Trophoblast cell (in vitro differentiated cells and primary cell): ENCODE measurements at regions not wholly inside any gene's neighbourhood (a gene's known extent, or its start where the extent isn't known, plus 50 kb on each side); places are given as distances from the start of the nearest gene placed in this dataset.

Source experiments
- DNase-seq, 2 donors: peaks; one replicate each; pipeline ENCODE4 v3.0.0-alpha.2; 2016
- H2AFZ ChIP-seq: 2 replicates; pipeline ENCODE4 v1.6.1; 2013; ENCODE audit warnings: low read length, moderate library complexity, mild to moderate bottlenecking; ENCODE audit not compliant: insufficient read depth, poor library complexity
- H2AK5ac ChIP-seq: 2 replicates; pipeline ENCODE4 v1.6.1; 2013; ENCODE audit warnings: mild to moderate bottlenecking, low read length
- H2BK120ac ChIP-seq: 2 replicates; pipeline ENCODE4 v1.6.1; 2013; ENCODE audit warnings: low read length, mild to moderate bottlenecking, moderate library complexity; ENCODE audit not compliant: insufficient read depth, poor library complexity
- H2BK12ac ChIP-seq: 2 replicates; pipeline ENCODE4 v1.6.1; 2013; ENCODE audit warnings: mild to moderate bottlenecking, low read length, moderate library complexity
- H2BK5ac ChIP-seq: 2 replicates; pipeline ENCODE4 v1.6.1; 2013; ENCODE audit warnings: low read length, low read depth, moderate library complexity, mild to moderate bottlenecking; ENCODE audit not compliant: poor library complexity
- H3K14ac ChIP-seq: 2 replicates; pipeline ENCODE4 v1.6.1; 2013; ENCODE audit warnings: mild to moderate bottlenecking, low read length
- H3K18ac ChIP-seq: 2 replicates; pipeline ENCODE4 v1.6.1; 2013; ENCODE audit warnings: mild to moderate bottlenecking, low read length
- H3K23ac ChIP-seq: 2 replicates; pipeline ENCODE4 v1.6.1; 2013; ENCODE audit warnings: low read length
- H3K27ac ChIP-seq: 2 replicates; pipeline ENCODE4 v1.5.1; 2013; ENCODE audit warnings: low read depth, mild to moderate bottlenecking, inconsistent platforms, low read length, moderate library complexity
- H3K27me3 ChIP-seq: 2 replicates; pipeline ENCODE4 v1.6.1; 2013; ENCODE audit warnings: inconsistent platforms, mild to moderate bottlenecking, low read length, moderate library complexity; ENCODE audit not compliant: insufficient read depth
- H3K36me3 ChIP-seq, 2 experiments: 1 replicate in 1 of 2; 2 replicates in 1 of 2; pipeline ENCODE4 v1.6.1; 2013; ENCODE audit warnings: low read length in 2 of 2, mild to moderate bottlenecking in 2 of 2, moderate library complexity in 1 of 2; ENCODE audit not compliant: insufficient read depth in 2 of 2, control insufficient read depth in 1 of 2
- H3K4ac ChIP-seq: 2 replicates; pipeline ENCODE4 v1.6.1; 2013; ENCODE audit warnings: low read depth, mild to moderate bottlenecking, low read length, moderate library complexity
- H3K4me1 ChIP-seq, 2 experiments: 1 replicate in 1 of 2; 2 replicates in 1 of 2; pipeline ENCODE4 v1.6.1; 2013; ENCODE audit warnings: low read length in 2 of 2, mild to moderate bottlenecking in 2 of 2, moderate library complexity in 1 of 2; ENCODE audit not compliant: insufficient read depth in 2 of 2, control insufficient read depth in 1 of 2
- H3K4me2 ChIP-seq: 2 replicates; pipeline ENCODE4 v1.6.1; 2013; ENCODE audit warnings: inconsistent platforms, mild to moderate bottlenecking, low read length, moderate library complexity
- H3K4me3 ChIP-seq: 2 replicates; pipeline ENCODE4 v1.5.1; 2013; ENCODE audit warnings: mild to moderate bottlenecking, low read depth, low read length, inconsistent platforms
- H3K79me1 ChIP-seq: one replicate; pipeline ENCODE4 v1.6.1; 2013; ENCODE audit warnings: low read length
- H3K79me2 ChIP-seq: 2 replicates; pipeline ENCODE4 v1.6.1; 2013; ENCODE audit warnings: low read length, mild to moderate bottlenecking; ENCODE audit not compliant: control insufficient read depth, insufficient read depth, poor library complexity
- H3K9ac ChIP-seq: 2 replicates; pipeline ENCODE4 v1.6.1; 2013; ENCODE audit warnings: mild to moderate bottlenecking, low read length
- H3K9me3 ChIP-seq: 2 replicates; pipeline ENCODE4 v1.6.1; 2013; ENCODE audit warnings: low read depth, mild to moderate bottlenecking, control low read depth, inconsistent platforms, low read length; ENCODE audit not compliant: insufficient read depth
- H4K12ac ChIP-seq: 2 replicates; pipeline ENCODE4 v1.6.1; 2013; ENCODE audit warnings: low read depth, mild to moderate bottlenecking, low read length, moderate library complexity
- H4K8ac ChIP-seq: 2 replicates; pipeline ENCODE4 v1.6.1; 2013; ENCODE audit warnings: low read depth, mild to moderate bottlenecking, low read length, moderate library complexity
- H4K91ac ChIP-seq: one replicate; pipeline ENCODE4 v1.6.1; 2013; ENCODE audit warnings: low read depth, mild to moderate bottlenecking, low read length, moderate library complexity
- WGBS: extraction: QIAGEN DNeasy Blood & Tissue Kit; methylation state at CpG from one replicate; pipeline ENCODE4 v1.1.7; 2013; ENCODE audit warnings: missing lambda C conversion rate; ENCODE audit not compliant: insufficient read length, insufficient coverage; ENCODE audit errors: extremely low coverage; 5-methylcytosine and 5-hydroxymethylcytosine counted together

DNA sequence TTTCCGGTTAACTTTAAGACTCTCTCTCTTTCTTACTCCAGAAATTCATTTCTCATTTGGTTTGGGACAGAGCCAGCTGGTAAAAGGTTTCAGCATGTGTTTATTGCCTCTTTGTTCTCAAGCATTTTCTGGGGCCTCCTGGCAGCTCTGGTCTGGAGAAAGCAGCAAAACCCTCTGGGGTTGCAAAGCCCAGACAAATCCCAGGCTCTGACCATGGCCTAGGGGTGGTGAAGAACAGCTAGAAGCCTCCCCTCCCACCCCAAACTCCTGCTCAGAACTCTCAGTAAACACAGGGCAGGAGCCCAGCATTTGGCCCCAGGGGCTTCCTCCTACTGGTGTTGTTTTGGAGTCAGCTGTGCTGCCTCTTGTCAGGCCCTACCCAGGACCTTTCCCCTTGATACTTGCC is 124.2 kb upstream of the SERP2 start:
- Histone ChIP-seq H2AK5ac (no peak overlapping the region), H2BK120ac (no peak overlapping the region), H3K27ac (peak overlapping the region; percentile 8), H3K79me1 (peaks cover 8% of the 10 kb centered on the region), H3K36me3 (no peaks in the 10 kb centered on the region), H3K18ac (no peak overlapping the region), H3K9me3 (no peaks in the 10 kb centered on the region), H2BK5ac (no peak overlapping the region), H3K14ac (no peak overlapping the region), H3K4me1 (peaks cover 7 to 10% of the 10 kb centered on the region in 2 experiments), H2AFZ (no peak overlapping the region), H2BK12ac (no peak overlapping the region), H3K4me2 (no peak overlapping the region), H4K8ac (no peak overlapping the region), H3K23ac (no peak overlapping the region), H3K79me2 (no peaks in the 10 kb centered on the region), H3K9ac (no peak overlapping the region), H3K4me3 (no peak overlapping the region), H3K27me3 (no peaks in the 10 kb centered on the region), H4K12ac (no peak overlapping the region), H4K91ac (no peak overlapping the region), H3K4ac (no peak overlapping the region)
- no CpG with 5 or more reads among the region's 1 CpG for WGBS
- peak in 1 of 2 donors; percentile 14 for DNase-seq

DNA sequence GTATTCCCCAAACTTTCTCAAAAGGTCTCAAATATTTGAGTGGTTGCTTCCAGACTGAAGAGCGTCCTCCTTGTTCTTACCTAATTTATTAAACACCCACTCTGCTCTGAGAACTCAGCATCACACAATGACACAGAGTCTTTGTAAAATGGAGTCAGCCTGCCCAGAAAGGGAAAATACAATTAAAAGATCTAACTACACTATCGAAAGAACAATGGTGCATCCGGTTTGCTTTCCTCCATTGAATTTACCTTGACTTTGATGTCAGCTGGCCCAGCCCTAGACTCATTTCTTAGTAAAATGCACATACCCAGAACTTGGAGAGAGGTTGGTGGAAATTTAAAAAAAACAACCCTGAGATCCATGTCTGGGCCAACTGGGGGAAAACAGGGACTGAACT is 120.7 kb upstream of the SERP2 start:
- Histone ChIP-seq H3K9me3 (no peaks in the 10 kb centered on the region), H3K27me3 (no peaks in the 10 kb centered on the region), H3K4me3 (no peak overlapping the region), H3K27ac (no peak overlapping the region), H4K12ac (no peak overlapping the region), H3K4me1 (peaks cover 9% of the 10 kb centered on the region in 2 experiments), H3K36me3 (no peaks in the 10 kb centered on the region), H4K91ac (no peak overlapping the region), H2BK120ac (no peak overlapping the region), H3K4ac (no peak overlapping the region), H3K9ac (no peak overlapping the region), H4K8ac (no peak overlapping the region), H2BK12ac (no peak overlapping the region), H3K23ac (no peak overlapping the region), H3K79me2 (no peaks in the 10 kb centered on the region), H3K18ac (no peak overlapping the region), H2AK5ac (no peak overlapping the region), H3K4me2 (no peak overlapping the region), H2AFZ (no peak overlapping the region), H2BK5ac (no peak overlapping the region), H3K79me1 (peaks cover 6% of the 10 kb centered on the region), H3K14ac (no peak overlapping the region)
- DNase-seq, result no peak
- WGBS, result no CpG with 5 or more reads among the region's 3 CpGs

DNA sequence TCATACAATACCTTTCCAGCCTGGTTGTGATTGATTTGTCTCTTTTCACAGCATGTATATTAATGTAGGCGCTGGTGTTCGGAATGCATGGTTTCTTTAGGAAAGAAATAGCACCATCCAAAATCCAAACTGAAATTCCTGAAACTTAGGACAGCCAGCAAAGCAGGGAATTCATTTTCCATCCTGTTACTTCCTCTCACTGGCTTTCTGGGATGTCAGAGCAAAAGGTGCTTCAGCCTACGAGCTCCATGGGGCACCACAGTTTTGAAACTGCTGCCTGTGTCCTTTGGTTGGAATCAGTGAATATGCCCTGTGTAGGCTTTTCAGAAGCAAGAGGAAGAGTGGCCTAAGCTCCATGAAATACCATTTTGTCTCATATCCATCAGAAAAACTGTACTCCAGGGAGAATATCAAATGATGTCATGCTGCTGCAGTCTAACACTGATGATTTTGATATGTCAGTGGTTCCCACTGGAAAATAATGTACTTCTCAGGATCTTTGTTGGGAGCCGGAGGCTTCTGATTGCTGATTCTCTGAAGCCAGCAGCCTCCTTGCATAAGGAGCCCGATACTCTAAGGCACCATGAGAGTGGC is 117.8 kb upstream of the SERP2 start:
- Histone ChIP-seq H2BK5ac (no peak overlapping the region), H3K23ac (no peak overlapping the region), H2BK120ac (no peak overlapping the region), H3K4me3 (no peak overlapping the region), H3K36me3 (no peaks in the 10 kb centered on the region), H4K91ac (no peak overlapping the region), H3K9ac (no peak overlapping the region), H4K8ac (no peak overlapping the region), H3K79me2 (no peaks in the 10 kb centered on the region), H3K27ac (no peak overlapping the region), H3K4me1 (peaks cover 2 to 4% of the 10 kb centered on the region in 2 experiments), H3K4ac (no peak overlapping the region), H3K27me3 (no peaks in the 10 kb centered on the region), H3K4me2 (no peak overlapping the region), H4K12ac (no peak overlapping the region), H2BK12ac (no peak overlapping the region), H3K79me1 (no peaks in the 10 kb centered on the region), H3K18ac (no peak overlapping the region), H2AK5ac (no peak overlapping the region), H3K9me3 (no peaks in the 10 kb centered on the region), H2AFZ (no peak overlapping the region), H3K14ac (no peak overlapping the region)
- no peak for DNase-seq
- WGBS, result no CpG with 5 or more reads among the region's 5 CpGs

DNA sequence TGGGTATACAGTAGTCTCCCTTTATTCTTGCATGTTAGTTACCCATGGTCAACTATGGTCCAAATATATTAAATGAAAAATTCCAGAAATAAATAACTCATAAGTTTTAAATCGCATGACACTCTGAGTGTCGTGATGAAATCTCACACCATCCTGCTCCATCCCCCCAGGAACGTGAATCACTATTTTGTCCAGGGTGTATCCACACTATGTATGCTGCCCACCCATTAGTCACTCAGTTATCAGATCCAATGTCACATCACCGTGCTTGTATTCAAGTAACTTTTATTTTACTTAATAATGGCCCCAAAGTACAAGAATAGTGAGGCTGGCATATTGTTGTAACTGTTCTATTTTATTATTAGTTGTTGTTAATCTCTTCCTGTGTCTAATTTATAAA is 115.8 kb upstream of the SERP2 start:
- H3K9ac ChIP-seq, result no peak overlapping the region
- no peak overlapping the region for H3K27ac ChIP-seq
- H4K8ac ChIP-seq, result no peak overlapping the region
- H2AK5ac ChIP-seq, result no peak overlapping the region
- no peak overlapping the region for H2BK12ac ChIP-seq
- H2BK5ac ChIP-seq, result no peak overlapping the region
- peaks cover 0 to 4% of the 10 kb centered on the region in 2 experiments for H3K4me1 ChIP-seq
- no peak overlapping the region for H3K4ac ChIP-seq
- H3K36me3 ChIP-seq, result no peaks in the 10 kb centered on the region
- no peaks in the 10 kb centered on the region for H3K9me3 ChIP-seq
- H2AFZ ChIP-seq, result no peak overlapping the region
- no peak overlapping the region for H3K18ac ChIP-seq
- H3K4me3 ChIP-seq, result no peak overlapping the region
- DNase-seq, result no peak
- no peak overlapping the region for H3K4me2 ChIP-seq
- no peaks in the 10 kb centered on the region for H3K79me2 ChIP-seq
- no peak overlapping the region for H4K91ac ChIP-seq
- no CpG with 5 or more reads among the region's 4 CpGs for WGBS
- no peak overlapping the region for H2BK120ac ChIP-seq
- H3K79me1 ChIP-seq, result no peaks in the 10 kb centered on the region
- H4K12ac ChIP-seq, result no peak overlapping the region
- H3K23ac ChIP-seq, result no peak overlapping the region
- H3K27me3 ChIP-seq, result no peaks in the 10 kb centered on the region
- H3K14ac ChIP-seq, result no peak overlapping the region
